H9 (cell line): ENCODE measurements at regions not wholly inside any gene's neighbourhood (a gene's known extent, or its start where the extent isn't known, plus 50 kb on each side); places are given as distances from the start of the nearest gene placed in this dataset.

Experiments
- DNase-seq: peaks from one replicate; pipeline ENCODE4 v3.0.0-alpha.2; 2017
- H2AFZ ChIP-seq: one replicate; pipeline ENCODE4 v1.6.1; 2013; ENCODE audit warnings: mild to moderate bottlenecking, low read length, control low read depth, moderate library complexity
- H2AK5ac ChIP-seq: 2 replicates; pipeline ENCODE4 v1.6.1; 2013; ENCODE audit warnings: low read length, control low read depth, mixed read lengths; ENCODE audit not compliant: insufficient read length
- H2BK120ac ChIP-seq: one replicate; pipeline ENCODE4 v1.6.1; 2013; ENCODE audit warnings: low read depth, mild to moderate bottlenecking, low read length, control low read depth, inconsistent platforms; ENCODE audit not compliant: poor library complexity, severe bottlenecking
- H2BK12ac ChIP-seq: 2 replicates; pipeline ENCODE4 v1.6.1; 2013; ENCODE audit warnings: low read length, control low read depth, mixed read lengths, low read depth; ENCODE audit not compliant: insufficient read length
- H2BK15ac ChIP-seq: 2 replicates; pipeline ENCODE4 v1.6.1; 2013; ENCODE audit warnings: low read depth, low read length, control low read depth
- H2BK20ac ChIP-seq: one replicate; pipeline ENCODE4 v1.6.1; 2013; ENCODE audit warnings: low read depth, mild to moderate bottlenecking, low read length, control low read depth, inconsistent platforms; ENCODE audit not compliant: poor library complexity, severe bottlenecking
- H2BK5ac ChIP-seq: 2 replicates; pipeline ENCODE4 v1.6.1; 2013; ENCODE audit warnings: low read length, control low read depth, mixed read lengths; ENCODE audit not compliant: insufficient read length
- H3K14ac ChIP-seq: 2 replicates; pipeline ENCODE4 v1.6.1; 2013; ENCODE audit warnings: low read length, control low read depth; ENCODE audit not compliant: insufficient read depth
- H3K18ac ChIP-seq: 2 replicates; pipeline ENCODE4 v1.6.1; 2013; ENCODE audit warnings: low read depth, mild to moderate bottlenecking, mixed read lengths, low read length, control low read depth; ENCODE audit not compliant: insufficient read length
- H3K23ac ChIP-seq: 2 replicates; pipeline ENCODE4 v1.6.1; 2013; ENCODE audit warnings: low read length, control low read depth, mixed read lengths, low read depth; ENCODE audit not compliant: insufficient read length
- H3K23me2 ChIP-seq: 2 replicates; pipeline ENCODE4 v1.6.1; 2013; ENCODE audit warnings: low read depth, mild to moderate bottlenecking, mixed read lengths, low read length, control low read depth; ENCODE audit not compliant: insufficient read length, poor library complexity, severe bottlenecking
- H3K27ac ChIP-seq: 2 replicates; pipeline ENCODE4 v1.5.1; 2013; ENCODE audit warnings: low read length, control low read depth, mixed read lengths, low read depth; ENCODE audit not compliant: insufficient read length
- H3K27me3 ChIP-seq: 2 replicates; pipeline ENCODE4 v1.6.1; 2013; ENCODE audit warnings: low read length, control low read depth, inconsistent platforms; ENCODE audit not compliant: insufficient read depth
- H3K4ac ChIP-seq: 2 replicates; pipeline ENCODE4 v1.6.1; 2013; ENCODE audit warnings: low read depth, mild to moderate bottlenecking, control low read depth, inconsistent platforms, low read length, moderate library complexity
- H3K4me1 ChIP-seq: 2 replicates; pipeline ENCODE4 v1.6.1; 2013; ENCODE audit warnings: low read length, control low read depth, inconsistent platforms; ENCODE audit not compliant: insufficient read depth
- H3K4me2 ChIP-seq: 2 replicates; pipeline ENCODE4 v1.6.1; 2013; ENCODE audit warnings: low read length, control low read depth, mixed read lengths; ENCODE audit not compliant: insufficient read length, insufficient read depth
- H3K56ac ChIP-seq: 2 replicates; pipeline ENCODE4 v1.6.1; 2013; ENCODE audit warnings: low read depth, mild to moderate bottlenecking, mixed read lengths, low read length, control low read depth; ENCODE audit not compliant: insufficient read length
- H3K79me1 ChIP-seq: 2 replicates; pipeline ENCODE4 v1.6.1; 2013; ENCODE audit warnings: low read depth, mild to moderate bottlenecking, moderate library complexity, low read length, control low read depth, inconsistent platforms; ENCODE audit not compliant: insufficient read depth, poor library complexity, severe bottlenecking
- H3K79me2 ChIP-seq: 2 replicates; pipeline ENCODE4 v1.6.1; 2013; ENCODE audit warnings: low read length, control low read depth, inconsistent platforms; ENCODE audit not compliant: insufficient read depth
- H3K9ac ChIP-seq: 2 replicates; pipeline ENCODE4 v1.6.1; 2013; ENCODE audit warnings: low read length, control low read depth, mixed read lengths; ENCODE audit not compliant: insufficient read length; ENCODE audit errors: extremely low read depth
- H3K9me3 ChIP-seq: one replicate; pipeline ENCODE4 v1.6.1; 2013; ENCODE audit warnings: low read depth, low read length, inconsistent platforms; ENCODE audit not compliant: control insufficient read depth
- H3T11ph ChIP-seq: one replicate; pipeline ENCODE4 v1.6.1; 2013; ENCODE audit warnings: mild to moderate bottlenecking, low read length, control low read depth, inconsistent platforms
- H4K20me1 ChIP-seq: one replicate; pipeline ENCODE4 v1.6.1; 2013; ENCODE audit not compliant: control insufficient read depth, insufficient read length, insufficient read depth
- H4K5ac ChIP-seq: 2 replicates; pipeline ENCODE4 v1.6.1; 2013; ENCODE audit warnings: low read depth, mild to moderate bottlenecking, mixed read lengths, low read length, control low read depth; ENCODE audit not compliant: insufficient read length
- H4K8ac ChIP-seq: replicated peaks from 2 replicates; pipeline ENCODE4 v1.6.1; 2013; ENCODE audit warnings: low read length, control low read depth, mixed read lengths, low read depth; ENCODE audit not compliant: insufficient read length
- H4K91ac ChIP-seq: 2 replicates; pipeline ENCODE4 v1.6.1; 2013; ENCODE audit warnings: low read depth, mild to moderate bottlenecking, moderate library complexity, mixed read lengths, low read length, control low read depth; ENCODE audit not compliant: insufficient read length
- H3K27ac Mint-ChIP-seq, 3 experiments: 2 replicates in 2 of 3; 3 replicates in 1 of 3; pipeline ENCODE4 v1.8.0; 2020 to 2021; ENCODE audit warnings: mixed read lengths in 3 of 3, mild to moderate bottlenecking in 1 of 3, moderate library complexity in 1 of 3
- H3K27me3 Mint-ChIP-seq: 2 replicates; pipeline ENCODE4 v1.8.0; 2021; ENCODE audit warnings: low read depth, mild to moderate bottlenecking, moderate library complexity, mixed read lengths
- H3K36me3 Mint-ChIP-seq, 3 experiments: 2 replicates in 2 of 3; 3 replicates in 1 of 3; pipeline ENCODE4 v1.8.0; 2020 to 2021; ENCODE audit warnings: low read depth in 3 of 3, mixed read lengths in 3 of 3; ENCODE audit not compliant: insufficient read depth in 1 of 3
- H3K4me1 Mint-ChIP-seq, 2 experiments: 2 replicates each; pipeline ENCODE4 v1.8.0; 2020; ENCODE audit warnings: mixed read lengths in 2 of 2
- H3K4me3 Mint-ChIP-seq, 2 experiments: 2 replicates in 1 of 2; 3 replicates in 1 of 2; pipeline ENCODE4 v1.8.0; 2020 to 2021; ENCODE audit warnings: mild to moderate bottlenecking in 2 of 2, mixed read lengths in 2 of 2, moderate library complexity in 1 of 2
- H3K9me3 Mint-ChIP-seq, 2 experiments: 2 replicates in 1 of 2; 3 replicates in 1 of 2; pipeline ENCODE4 v1.8.0; 2020; ENCODE audit warnings: mild to moderate bottlenecking in 2 of 2, mixed read lengths in 2 of 2, moderate library complexity in 1 of 2
- WGBS: extraction: QIAGEN DNeasy Blood & Tissue Kit; methylation state at CpG from one replicate; pipeline ENCODE4 v1.1.7; 2013; ENCODE audit warnings: missing lambda C conversion rate, low lambda C conversion rate, mixed read lengths; ENCODE audit not compliant: insufficient read length; ENCODE audit errors: extremely low coverage; 5-methylcytosine and 5-hydroxymethylcytosine counted together
- TF ChIP-seq, protein P1 (sequence below): fragments of 200-600 bp; sonication (generic); conservative IDR thresholded peaks from 3 replicates; pipeline ENCODE4 v1.8.0; 2021; ENCODE audit warnings: antibody characterized with exemption, mild to moderate bottlenecking

- Histone ChIP-seq H3K23ac (no peak overlapping the region), H4K8ac (no peak overlapping the region), H2BK12ac (no peak overlapping the region), H2AFZ (no peak overlapping the region), H3K27ac (no peak overlapping the region), H2BK5ac (no peak overlapping the region), H2BK120ac (no peak overlapping the region), H3K18ac (no peak overlapping the region), H4K5ac (no peak overlapping the region), H3K9ac (no peak overlapping the region), H3K23me2 (no peaks in the 10 kb centered on the region), H3K4ac (no peak overlapping the region), H2AK5ac (no peak overlapping the region), H3K79me1 (no peaks in the 10 kb centered on the region), H3T11ph (no peak overlapping the region), H3K4me1 (no peaks in the 10 kb centered on the region; the same call in 1 of the 2 replicates), H4K20me1 (no peaks in the 10 kb centered on the region), H4K91ac (no peak overlapping the region), H3K79me2 (no peaks in the 10 kb centered on the region), H3K9me3 (no peaks in the 10 kb centered on the region), H3K14ac (no peak overlapping the region), H2BK20ac (no peak overlapping the region), H3K4me2 (no peak overlapping the region), H2BK15ac (no peak overlapping the region), H3K27me3 (no peaks in the 10 kb centered on the region), H3K56ac (no peak overlapping the region)
- WGBS = no CpG with 5 or more reads among the region's 4 CpGs
- no peak for DNase-seq
- no peaks in the 10 kb centered on the region for H3K27me3 Mint-ChIP-seq
- no peak overlapping the region for H3K4me3 Mint-ChIP-seq
- TF ChIP-seq, protein P1, sequence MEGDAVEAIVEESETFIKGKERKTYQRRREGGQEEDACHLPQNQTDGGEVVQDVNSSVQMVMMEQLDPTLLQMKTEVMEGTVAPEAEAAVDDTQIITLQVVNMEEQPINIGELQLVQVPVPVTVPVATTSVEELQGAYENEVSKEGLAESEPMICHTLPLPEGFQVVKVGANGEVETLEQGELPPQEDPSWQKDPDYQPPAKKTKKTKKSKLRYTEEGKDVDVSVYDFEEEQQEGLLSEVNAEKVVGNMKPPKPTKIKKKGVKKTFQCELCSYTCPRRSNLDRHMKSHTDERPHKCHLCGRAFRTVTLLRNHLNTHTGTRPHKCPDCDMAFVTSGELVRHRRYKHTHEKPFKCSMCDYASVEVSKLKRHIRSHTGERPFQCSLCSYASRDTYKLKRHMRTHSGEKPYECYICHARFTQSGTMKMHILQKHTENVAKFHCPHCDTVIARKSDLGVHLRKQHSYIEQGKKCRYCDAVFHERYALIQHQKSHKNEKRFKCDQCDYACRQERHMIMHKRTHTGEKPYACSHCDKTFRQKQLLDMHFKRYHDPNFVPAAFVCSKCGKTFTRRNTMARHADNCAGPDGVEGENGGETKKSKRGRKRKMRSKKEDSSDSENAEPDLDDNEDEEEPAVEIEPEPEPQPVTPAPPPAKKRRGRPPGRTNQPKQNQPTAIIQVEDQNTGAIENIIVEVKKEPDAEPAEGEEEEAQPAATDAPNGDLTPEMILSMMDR = no peak
- H3K9me3 Mint-ChIP-seq = peaks cover 7 to 12% of the 10 kb centered on the region in 2 experiments; a peak in 3 of 5 replicates
- H3K27ac Mint-ChIP-seq = no peak overlapping the region
- peaks cover 0 to 15% (median 3%) of the 10 kb centered on the region in 3 experiments; a peak in 5 of 7 replicates for H3K36me3 Mint-ChIP-seq
- peaks cover 7 to 23% of the 10 kb centered on the region in 2 experiments; a peak in 3 of 4 replicates for H3K4me1 Mint-ChIP-seq
Measured at GRCh38 chr2:35374845-35375244, 980.7 kb upstream of the CRIM1 start.
